Trophoblast cell (in vitro differentiated cells and primary cell): ENCODE measurements at regions not wholly inside any gene's neighbourhood (a gene's known extent, or its start where the extent isn't known, plus 50 kb on each side); places are given as distances from the start of the nearest gene placed in this dataset.

Experiments used
- DNase-seq, 2 donors: peaks; one replicate each; pipeline ENCODE4 v3.0.0-alpha.2; 2016
- H2AFZ ChIP-seq: 2 replicates; pipeline ENCODE4 v1.6.1; 2013; ENCODE audit warnings: low read length, moderate library complexity, mild to moderate bottlenecking; ENCODE audit not compliant: insufficient read depth, poor library complexity
- H2AK5ac ChIP-seq: 2 replicates; pipeline ENCODE4 v1.6.1; 2013; ENCODE audit warnings: mild to moderate bottlenecking, low read length
- H2BK120ac ChIP-seq: 2 replicates; pipeline ENCODE4 v1.6.1; 2013; ENCODE audit warnings: low read length, mild to moderate bottlenecking, moderate library complexity; ENCODE audit not compliant: insufficient read depth, poor library complexity
- H2BK12ac ChIP-seq: 2 replicates; pipeline ENCODE4 v1.6.1; 2013; ENCODE audit warnings: mild to moderate bottlenecking, low read length, moderate library complexity
- H2BK5ac ChIP-seq: 2 replicates; pipeline ENCODE4 v1.6.1; 2013; ENCODE audit warnings: low read length, low read depth, moderate library complexity, mild to moderate bottlenecking; ENCODE audit not compliant: poor library complexity
- H3K14ac ChIP-seq: 2 replicates; pipeline ENCODE4 v1.6.1; 2013; ENCODE audit warnings: mild to moderate bottlenecking, low read length
- H3K18ac ChIP-seq: 2 replicates; pipeline ENCODE4 v1.6.1; 2013; ENCODE audit warnings: mild to moderate bottlenecking, low read length
- H3K23ac ChIP-seq: 2 replicates; pipeline ENCODE4 v1.6.1; 2013; ENCODE audit warnings: low read length
- H3K27ac ChIP-seq: 2 replicates; pipeline ENCODE4 v1.5.1; 2013; ENCODE audit warnings: low read depth, mild to moderate bottlenecking, inconsistent platforms, low read length, moderate library complexity
- H3K27me3 ChIP-seq: 2 replicates; pipeline ENCODE4 v1.6.1; 2013; ENCODE audit warnings: inconsistent platforms, mild to moderate bottlenecking, low read length, moderate library complexity; ENCODE audit not compliant: insufficient read depth
- H3K36me3 ChIP-seq, 2 experiments: 1 replicate in 1 of 2; 2 replicates in 1 of 2; pipeline ENCODE4 v1.6.1; 2013; ENCODE audit warnings: low read length in 2 of 2, mild to moderate bottlenecking in 2 of 2, moderate library complexity in 1 of 2; ENCODE audit not compliant: insufficient read depth in 2 of 2, control insufficient read depth in 1 of 2
- H3K4ac ChIP-seq: 2 replicates; pipeline ENCODE4 v1.6.1; 2013; ENCODE audit warnings: low read depth, mild to moderate bottlenecking, low read length, moderate library complexity
- H3K4me1 ChIP-seq, 2 experiments: 1 replicate in 1 of 2; 2 replicates in 1 of 2; pipeline ENCODE4 v1.6.1; 2013; ENCODE audit warnings: low read length in 2 of 2, mild to moderate bottlenecking in 2 of 2, moderate library complexity in 1 of 2; ENCODE audit not compliant: insufficient read depth in 2 of 2, control insufficient read depth in 1 of 2
- H3K4me2 ChIP-seq: 2 replicates; pipeline ENCODE4 v1.6.1; 2013; ENCODE audit warnings: inconsistent platforms, mild to moderate bottlenecking, low read length, moderate library complexity
- H3K4me3 ChIP-seq: 2 replicates; pipeline ENCODE4 v1.5.1; 2013; ENCODE audit warnings: mild to moderate bottlenecking, low read depth, low read length, inconsistent platforms
- H3K79me1 ChIP-seq: one replicate; pipeline ENCODE4 v1.6.1; 2013; ENCODE audit warnings: low read length
- H3K79me2 ChIP-seq: 2 replicates; pipeline ENCODE4 v1.6.1; 2013; ENCODE audit warnings: low read length, mild to moderate bottlenecking; ENCODE audit not compliant: control insufficient read depth, insufficient read depth, poor library complexity
- H3K9ac ChIP-seq: 2 replicates; pipeline ENCODE4 v1.6.1; 2013; ENCODE audit warnings: mild to moderate bottlenecking, low read length
- H3K9me3 ChIP-seq: 2 replicates; pipeline ENCODE4 v1.6.1; 2013; ENCODE audit warnings: low read depth, mild to moderate bottlenecking, control low read depth, inconsistent platforms, low read length; ENCODE audit not compliant: insufficient read depth
- H4K12ac ChIP-seq: 2 replicates; pipeline ENCODE4 v1.6.1; 2013; ENCODE audit warnings: low read depth, mild to moderate bottlenecking, low read length, moderate library complexity
- H4K8ac ChIP-seq: 2 replicates; pipeline ENCODE4 v1.6.1; 2013; ENCODE audit warnings: low read depth, mild to moderate bottlenecking, low read length, moderate library complexity
- H4K91ac ChIP-seq: one replicate; pipeline ENCODE4 v1.6.1; 2013; ENCODE audit warnings: low read depth, mild to moderate bottlenecking, low read length, moderate library complexity
- WGBS: extraction: QIAGEN DNeasy Blood & Tissue Kit; methylation state at CpG from one replicate; pipeline ENCODE4 v1.1.7; 2013; ENCODE audit warnings: missing lambda C conversion rate; ENCODE audit not compliant: insufficient read length, insufficient coverage; ENCODE audit errors: extremely low coverage; 5-methylcytosine and 5-hydroxymethylcytosine counted together

DNA sequence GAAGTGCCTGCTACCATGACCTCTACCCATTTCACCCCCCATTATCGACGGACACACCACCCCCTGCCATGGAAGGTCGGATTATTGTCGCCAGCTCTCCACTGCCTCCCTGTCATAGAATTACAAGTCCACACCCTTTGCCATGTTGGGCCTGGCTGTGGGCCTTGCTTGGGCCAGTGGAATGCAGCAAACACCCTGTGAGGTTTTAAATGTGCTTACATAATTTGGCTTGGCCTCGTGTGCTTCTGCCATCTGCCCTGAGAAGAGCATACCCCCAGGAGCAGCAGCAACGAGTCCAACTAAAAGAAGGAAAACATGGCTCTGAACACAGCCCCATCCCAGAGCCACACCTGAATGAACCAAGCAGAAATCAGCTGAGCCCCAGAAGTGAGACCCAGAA, 94.1 kb upstream of the PRDM11 start:
- H3K79me1 ChIP-seq, result no peaks in the 10 kb centered on the region
- H4K91ac ChIP-seq, result no peak overlapping the region
- no peaks in the 10 kb centered on the region for H3K4me1 ChIP-seq
- H3K9me3 ChIP-seq, result peaks cover 2% of the 10 kb centered on the region
- no peak overlapping the region for H4K12ac ChIP-seq
- no peaks in the 10 kb centered on the region for H3K36me3 ChIP-seq
- no peak overlapping the region for H3K4me2 ChIP-seq
- no peak overlapping the region for H2AK5ac ChIP-seq
- H3K27me3 ChIP-seq, result no peaks in the 10 kb centered on the region
- no peak overlapping the region for H3K9ac ChIP-seq
- no peak overlapping the region for H2BK120ac ChIP-seq
- no peak overlapping the region for H3K27ac ChIP-seq
- no CpG with 5 or more reads among the region's 6 CpGs for WGBS
- no peak overlapping the region for H2AFZ ChIP-seq
- H3K18ac ChIP-seq, result no peak overlapping the region
- DNase-seq, result no peak
- H4K8ac ChIP-seq, result no peak overlapping the region
- H3K23ac ChIP-seq, result no peak overlapping the region
- no peak overlapping the region for H3K4me3 ChIP-seq
- no peaks in the 10 kb centered on the region for H3K79me2 ChIP-seq
- H3K14ac ChIP-seq, result no peak overlapping the region
- H2BK12ac ChIP-seq, result no peak overlapping the region
- H3K4ac ChIP-seq, result no peak overlapping the region
- no peak overlapping the region for H2BK5ac ChIP-seq

DNA sequence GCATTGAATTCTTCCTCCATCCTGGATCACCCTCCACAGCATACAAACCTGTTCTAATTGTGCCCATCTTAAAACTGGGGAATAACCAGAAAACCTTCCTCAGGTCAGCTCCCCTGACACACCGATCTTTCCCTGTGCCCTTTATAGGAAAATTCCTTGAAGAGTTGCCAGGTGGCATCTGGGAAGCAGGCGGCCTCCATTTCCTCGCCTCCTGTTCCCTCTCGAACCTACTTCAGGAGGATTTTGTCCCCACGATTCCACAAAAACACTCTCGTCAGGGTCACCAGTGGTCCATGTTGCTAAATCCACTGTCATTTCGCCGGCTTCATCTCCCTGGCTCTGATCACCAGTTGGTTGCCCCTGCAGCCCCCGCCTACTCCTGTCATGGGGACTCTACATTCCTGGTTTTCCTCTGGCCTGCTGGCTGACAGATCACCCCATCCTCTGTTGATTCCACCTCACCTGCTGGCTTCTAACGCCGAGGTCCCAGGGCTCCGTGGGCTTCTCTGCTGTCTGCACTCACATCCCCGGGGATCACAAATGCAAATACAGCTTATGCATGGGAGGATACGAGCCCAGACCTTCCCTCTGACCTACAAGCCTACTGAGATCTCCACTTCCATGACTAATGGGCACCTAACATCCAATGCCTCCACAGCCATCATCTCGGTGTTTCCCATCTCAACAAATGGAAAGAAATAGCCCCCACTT, 92.5 kb upstream of the PRDM11 start:
- no CpG with 5 or more reads among the region's 15 CpGs for WGBS
- no peaks in the 10 kb centered on the region for H3K36me3 ChIP-seq
- no peak overlapping the region for H3K4ac ChIP-seq
- H3K9ac ChIP-seq, result no peak overlapping the region
- H2AK5ac ChIP-seq, result no peak overlapping the region
- no peak overlapping the region for H3K23ac ChIP-seq
- H3K4me1 ChIP-seq, result no peaks in the 10 kb centered on the region
- DNase-seq, result no peak
- no peak overlapping the region for H2BK12ac ChIP-seq
- H2BK5ac ChIP-seq, result no peak overlapping the region
- no peak overlapping the region for H3K4me3 ChIP-seq
- H3K79me2 ChIP-seq, result no peaks in the 10 kb centered on the region
- H3K18ac ChIP-seq, result no peak overlapping the region
- no peak overlapping the region for H3K14ac ChIP-seq
- no peak overlapping the region for H4K91ac ChIP-seq
- no peak overlapping the region for H4K8ac ChIP-seq
- H3K4me2 ChIP-seq, result no peak overlapping the region
- no peak overlapping the region for H3K27ac ChIP-seq
- H4K12ac ChIP-seq, result no peak overlapping the region
- H2AFZ ChIP-seq, result no peak overlapping the region
- no peak overlapping the region for H2BK120ac ChIP-seq
- peaks cover 2% of the 10 kb centered on the region for H3K9me3 ChIP-seq
- H3K27me3 ChIP-seq, result no peaks in the 10 kb centered on the region
- no peaks in the 10 kb centered on the region for H3K79me1 ChIP-seq

DNA sequence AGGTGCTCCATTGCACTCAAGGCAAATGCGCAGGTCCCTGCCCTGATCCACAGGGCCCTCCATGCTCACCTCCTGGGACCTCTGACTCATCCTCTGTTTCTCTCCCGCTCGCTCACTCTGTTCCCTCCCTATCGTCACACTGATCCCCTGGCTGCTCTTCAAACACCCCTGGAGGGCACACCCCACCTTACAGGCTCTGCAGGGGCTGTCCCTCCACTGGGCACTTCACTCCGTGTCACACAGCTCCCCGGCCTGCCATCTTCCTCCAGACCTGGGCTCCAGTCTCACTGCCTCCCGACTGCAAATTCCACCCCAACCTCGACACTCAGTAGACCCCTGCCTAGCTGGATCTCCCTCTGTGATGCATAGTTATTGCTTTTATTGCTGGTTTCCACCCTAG, 91.5 kb upstream of the PRDM11 start:
- H2AFZ ChIP-seq, result no peak overlapping the region
- H3K27ac ChIP-seq, result no peak overlapping the region
- H3K9me3 ChIP-seq, result peaks cover 2% of the 10 kb centered on the region
- no peak overlapping the region for H2BK12ac ChIP-seq
- no peak overlapping the region for H3K18ac ChIP-seq
- no CpG with 5 or more reads among the region's 8 CpGs for WGBS
- no peaks in the 10 kb centered on the region for H3K79me2 ChIP-seq
- no peak overlapping the region for H3K4me2 ChIP-seq
- no peaks in the 10 kb centered on the region for H3K79me1 ChIP-seq
- H4K91ac ChIP-seq, result no peak overlapping the region
- H2BK5ac ChIP-seq, result no peak overlapping the region
- H4K12ac ChIP-seq, result no peak overlapping the region
- no peak overlapping the region for H3K4ac ChIP-seq
- no peak overlapping the region for H3K4me3 ChIP-seq
- H2AK5ac ChIP-seq, result no peak overlapping the region
- H2BK120ac ChIP-seq, result no peak overlapping the region
- H3K23ac ChIP-seq, result no peak overlapping the region
- H4K8ac ChIP-seq, result no peak overlapping the region
- no peaks in the 10 kb centered on the region for H3K27me3 ChIP-seq
- H3K36me3 ChIP-seq, result no peaks in the 10 kb centered on the region
- no peaks in the 10 kb centered on the region for H3K4me1 ChIP-seq
- no peak overlapping the region for H3K14ac ChIP-seq
- no peak overlapping the region for H3K9ac ChIP-seq
- peak in 1 of 2 donors; percentile 15 for DNase-seq

DNA sequence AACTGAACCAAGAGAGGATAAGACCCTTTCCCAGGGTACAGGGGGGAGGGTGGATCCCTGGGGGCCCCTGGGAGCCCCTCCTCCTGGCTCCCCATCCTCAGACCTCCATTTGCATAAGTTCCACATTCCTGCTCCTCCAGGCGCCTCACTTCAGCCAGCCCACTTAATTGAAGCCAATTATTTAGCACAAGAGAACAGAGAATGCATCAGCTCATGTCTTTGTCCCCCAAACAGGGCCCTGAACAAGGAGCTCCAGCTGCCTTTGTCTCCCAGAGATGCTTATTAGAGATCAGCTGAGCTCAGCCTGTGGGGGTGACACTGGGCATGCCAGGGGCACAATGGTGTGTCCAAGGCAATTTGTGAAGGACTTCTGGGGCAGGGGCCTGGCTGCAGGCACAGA, 89.9 kb upstream of the PRDM11 start:
- H3K4me2 ChIP-seq, result no peak overlapping the region
- H3K36me3 ChIP-seq, result no peaks in the 10 kb centered on the region
- H3K18ac ChIP-seq, result no peak overlapping the region
- no peak overlapping the region for H2AK5ac ChIP-seq
- no peaks in the 10 kb centered on the region for H3K79me1 ChIP-seq
- no CpG with 5 or more reads among the region's 1 CpG for WGBS
- no peak overlapping the region for H2BK12ac ChIP-seq
- H3K4me1 ChIP-seq, result no peaks in the 10 kb centered on the region
- H2BK120ac ChIP-seq, result no peak overlapping the region
- peaks cover 2% of the 10 kb centered on the region for H3K9me3 ChIP-seq
- H3K14ac ChIP-seq, result no peak overlapping the region
- H3K27ac ChIP-seq, result no peak overlapping the region
- H3K79me2 ChIP-seq, result no peaks in the 10 kb centered on the region
- H4K8ac ChIP-seq, result no peak overlapping the region
- H3K4me3 ChIP-seq, result no peak overlapping the region
- no peak for DNase-seq
- H2BK5ac ChIP-seq, result no peak overlapping the region
- H4K91ac ChIP-seq, result no peak overlapping the region
- H3K4ac ChIP-seq, result no peak overlapping the region
- H2AFZ ChIP-seq, result no peak overlapping the region
- H3K27me3 ChIP-seq, result no peaks in the 10 kb centered on the region
- H4K12ac ChIP-seq, result no peak overlapping the region
- H3K9ac ChIP-seq, result no peak overlapping the region
- no peak overlapping the region for H3K23ac ChIP-seq
